ENCODE measurements at regions not wholly inside any gene's neighbourhood (a gene's known extent, or its start where the extent isn't known, plus 50 kb on each side); places are given as distances from the start of the nearest gene placed in this dataset.

DNA sequence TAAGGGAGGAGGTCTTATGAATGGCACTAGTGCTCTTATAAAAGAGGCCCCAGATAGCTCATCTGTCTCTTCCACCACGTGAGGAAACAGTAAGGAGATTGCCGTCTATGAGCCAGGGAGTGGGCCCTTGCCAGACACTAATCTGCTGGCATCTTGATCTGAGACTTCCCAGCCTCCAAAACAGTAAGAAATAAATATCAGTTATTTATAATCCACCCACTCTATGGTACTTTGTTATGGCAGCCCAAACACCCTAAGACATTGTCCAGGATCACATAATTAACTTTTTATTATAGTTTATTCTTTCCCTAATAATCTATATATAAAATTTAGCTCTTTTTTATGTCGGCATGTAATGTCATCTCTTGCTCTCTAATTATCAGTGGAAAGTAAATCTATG lies 144.0 kb upstream of the IRF2BP2 start:
- Mint-ChIP-seq H3K27me3 (no peaks in the 10 kb centered on the region), H3K4me3 (no peak overlapping the region), H3K27ac (no peak overlapping the region), H3K9me3 (ENCODE audit: insufficient read depth) (no peaks in the 10 kb centered on the region), H3K4me1 (no peaks in the 10 kb centered on the region)
- Histone ChIP-seq H3K36me3 (replicated peaks in 1 of 2; ENCODE audit: control extremely low read depth in 1 of 2, control insufficient read depth in 1 of 2, extremely low read depth in 1 of 2, insufficient read depth in 2 of 2, low read length in 1 of 2) (no peaks in the 10 kb centered on the region), H4K20me1 (ENCODE audit: control insufficient read depth, insufficient read depth, low read length, poor library complexity, severe bottlenecking) (no peaks in the 10 kb centered on the region), H3K4me3 (ENCODE audit: control extremely low read depth in 1 of 5, extremely low read depth in 1 of 5, insufficient read depth in 1 of 5, low read depth in 2 of 5, low read length in 4 of 5) (no peak overlapping the region), H3K9ac (ENCODE audit: low read length) (no peak overlapping the region), H3K79me2 (ENCODE audit: control insufficient read depth, insufficient read depth, low read length) (no peaks in the 10 kb centered on the region), H3K9me3 (ENCODE audit: control extremely low read depth in 1 of 3, control insufficient read depth in 2 of 3, insufficient read depth in 1 of 3, low read length in 2 of 3) (no peaks in the 10 kb centered on the region), H3K27me3 (replicated peaks in 1 of 4; ENCODE audit: control extremely low read depth in 1 of 4, control insufficient read depth in 3 of 4, insufficient read depth in 4 of 4, low read length in 3 of 4) (no peaks in the 10 kb centered on the region), H3K27ac (ENCODE audit: low read length in 2 of 2) (no peak overlapping the region), H3K4me2 (replicated peaks; ENCODE audit: low read depth, low read length, poor library complexity, severe bottlenecking) (no peak overlapping the region), H3K4me1 (ENCODE audit: control insufficient read depth in 2 of 2, insufficient read depth in 2 of 2, low read length in 2 of 2) (no peaks in the 10 kb centered on the region), H2AFZ (ENCODE audit: insufficient read depth, low read depth, low read length, poor library complexity, severe bottlenecking) (no peak overlapping the region)
- ATAC-seq (ENCODE audit: low read depth) (no peak), DNase-seq (no peak)
- no CpG with 5 or more reads among the region's 3 CpGs for WGBS (ENCODE audit: insufficient coverage)
- no peak for TF ChIP-seq EZH2 (IDR thresholded peaks at IDR 0.05; ENCODE audit: borderline replicate concordance, insufficient read depth, low read depth, low read length, poor library complexity, severe bottlenecking)
- TF ChIP-seq, protein P1, sequence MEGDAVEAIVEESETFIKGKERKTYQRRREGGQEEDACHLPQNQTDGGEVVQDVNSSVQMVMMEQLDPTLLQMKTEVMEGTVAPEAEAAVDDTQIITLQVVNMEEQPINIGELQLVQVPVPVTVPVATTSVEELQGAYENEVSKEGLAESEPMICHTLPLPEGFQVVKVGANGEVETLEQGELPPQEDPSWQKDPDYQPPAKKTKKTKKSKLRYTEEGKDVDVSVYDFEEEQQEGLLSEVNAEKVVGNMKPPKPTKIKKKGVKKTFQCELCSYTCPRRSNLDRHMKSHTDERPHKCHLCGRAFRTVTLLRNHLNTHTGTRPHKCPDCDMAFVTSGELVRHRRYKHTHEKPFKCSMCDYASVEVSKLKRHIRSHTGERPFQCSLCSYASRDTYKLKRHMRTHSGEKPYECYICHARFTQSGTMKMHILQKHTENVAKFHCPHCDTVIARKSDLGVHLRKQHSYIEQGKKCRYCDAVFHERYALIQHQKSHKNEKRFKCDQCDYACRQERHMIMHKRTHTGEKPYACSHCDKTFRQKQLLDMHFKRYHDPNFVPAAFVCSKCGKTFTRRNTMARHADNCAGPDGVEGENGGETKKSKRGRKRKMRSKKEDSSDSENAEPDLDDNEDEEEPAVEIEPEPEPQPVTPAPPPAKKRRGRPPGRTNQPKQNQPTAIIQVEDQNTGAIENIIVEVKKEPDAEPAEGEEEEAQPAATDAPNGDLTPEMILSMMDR (IDR thresholded peaks at IDR 0.05): no peak
- intact Hi-C loops (cut with micrococcal nuclease): no loop called here
- CTCF ChIA-PET: interaction anchor here (0.8 to 1.2 kb wide), 3 partner anchors 10 to 53 kb away, joined by 3 read pairs; no protein-coding TSS in a partner anchor
- POLR2A ChIA-PET: no interaction called here

DNA sequence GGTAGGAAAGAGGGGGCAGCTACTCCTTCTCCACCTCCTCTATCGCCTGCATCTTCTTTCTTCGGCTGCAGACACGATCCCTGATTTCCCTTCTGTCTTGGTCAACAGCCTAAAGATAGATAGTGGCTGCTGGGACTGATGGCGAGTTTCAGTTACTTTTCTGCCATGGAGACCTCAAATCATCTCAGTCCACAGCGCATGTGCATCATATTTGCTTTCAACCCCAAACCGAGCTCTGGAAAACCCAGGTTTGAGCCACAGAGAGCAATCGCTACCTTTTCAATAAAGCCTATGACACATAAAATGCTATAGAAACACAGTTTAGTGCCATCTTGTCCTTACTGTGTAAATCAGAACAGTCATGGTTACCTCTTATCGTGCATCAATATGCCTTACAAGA lies 142.9 kb upstream of the IRF2BP2 start:
- no peak overlapping the region for H3K27ac Mint-ChIP-seq

More for the DNA sequence above, 142.9 kb upstream of the IRF2BP2 start:
- H3K9me3 ChIP-seq (ENCODE audit: control extremely low read depth in 1 of 3, control insufficient read depth in 2 of 3, insufficient read depth in 1 of 3, low read length in 2 of 3): no peaks in the 10 kb centered on the region
- intact Hi-C loops (cut with micrococcal nuclease): no loop called here
- no peaks in the 10 kb centered on the region for H3K79me2 ChIP-seq (ENCODE audit: control insufficient read depth, insufficient read depth, low read length)
- WGBS (ENCODE audit: insufficient coverage): 81% methylated on average over 4 of the region's 8 CpGs
- ChIA-PET POLR2A (interaction anchor here (0.6 kb wide), 1 partner anchor 379 kb away, joined by 6 read pairs; no protein-coding TSS in a partner anchor), CTCF (no interaction called here)
- H2AFZ ChIP-seq (ENCODE audit: insufficient read depth, low read depth, low read length, poor library complexity, severe bottlenecking): no peak overlapping the region
- Mint-ChIP-seq H3K4me1 (no peaks in the 10 kb centered on the region), H3K27me3 (no peaks in the 10 kb centered on the region), H3K9me3 (ENCODE audit: insufficient read depth) (no peaks in the 10 kb centered on the region), H3K4me3 (no peak overlapping the region)
- H3K4me3 ChIP-seq (ENCODE audit: control extremely low read depth in 1 of 5, extremely low read depth in 1 of 5, insufficient read depth in 1 of 5, low read depth in 2 of 5, low read length in 4 of 5): no peak overlapping the region
- no peaks in the 10 kb centered on the region for H3K4me1 ChIP-seq (ENCODE audit: control insufficient read depth in 2 of 2, insufficient read depth in 2 of 2, low read length in 2 of 2)
- no peak overlapping the region for H3K4me2 ChIP-seq (replicated peaks; ENCODE audit: low read depth, low read length, poor library complexity, severe bottlenecking)
- no peaks in the 10 kb centered on the region for H3K27me3 ChIP-seq (replicated peaks in 1 of 4; ENCODE audit: control extremely low read depth in 1 of 4, control insufficient read depth in 3 of 4, insufficient read depth in 4 of 4, low read length in 3 of 4)
- no peaks in the 10 kb centered on the region for H3K36me3 ChIP-seq (replicated peaks in 1 of 2; ENCODE audit: control extremely low read depth in 1 of 2, control insufficient read depth in 1 of 2, extremely low read depth in 1 of 2, insufficient read depth in 2 of 2, low read length in 1 of 2)
- no peak for TF ChIP-seq EZH2 (IDR thresholded peaks at IDR 0.05; ENCODE audit: borderline replicate concordance, insufficient read depth, low read depth, low read length, poor library complexity, severe bottlenecking)
- TF ChIP-seq, protein P1 (IDR thresholded peaks at IDR 0.05): no peak
- ATAC-seq (ENCODE audit: low read depth): no peak
- H3K27ac ChIP-seq (ENCODE audit: low read length in 2 of 2): no peak overlapping the region
- no peak overlapping the region for H3K9ac ChIP-seq (ENCODE audit: low read length)
- no peaks in the 10 kb centered on the region for H4K20me1 ChIP-seq (ENCODE audit: control insufficient read depth, insufficient read depth, low read length, poor library complexity, severe bottlenecking)
- DNase-seq: no peak
